Stimulated activated CD4-positive, alpha-beta T cell treated with anti-CD3 and anti-CD28 coated beads, Interleukin-2, amount 100 ng/mL, for 4 hours (primary cell): ENCODE measurements at regions not wholly inside any gene's neighbourhood (a gene's known extent, or its start where the extent isn't known, plus 50 kb on each side); places are given as distances from the start of the nearest gene placed in this dataset.
"Not testable (repeated sequence)": the region's sequence is repeated elsewhere in the genome, so short reads cannot be mapped to it uniquely, and the experiment has no call there.

ENCODE experiments used
- DNase-seq: peaks from one replicate; pipeline ENCODE4 v3.0.0-alpha.2; 2020; ENCODE audit warnings: low read depth

DNA sequence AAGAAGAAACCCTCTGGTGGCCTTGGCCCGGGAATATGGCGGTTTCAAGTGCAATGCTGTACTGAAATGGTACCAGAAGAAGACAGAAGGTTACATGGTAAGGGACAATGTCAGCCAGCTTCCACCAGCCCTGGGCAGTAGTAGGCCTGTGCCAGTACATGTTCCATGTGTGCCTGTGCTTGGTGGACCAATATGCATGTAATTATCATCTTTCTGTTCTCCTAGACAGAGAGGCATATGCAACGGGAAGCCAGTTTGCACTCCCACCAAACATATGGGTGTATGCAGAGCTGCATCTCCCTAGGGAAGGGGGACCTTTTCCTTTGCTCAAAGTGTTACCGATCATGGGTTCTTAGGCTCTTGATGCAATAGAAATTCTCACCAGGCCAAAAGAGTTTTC, 80.9 kb upstream of the ADORA2B start:
- DNase-seq, result not testable (repeated sequence)

DNA sequence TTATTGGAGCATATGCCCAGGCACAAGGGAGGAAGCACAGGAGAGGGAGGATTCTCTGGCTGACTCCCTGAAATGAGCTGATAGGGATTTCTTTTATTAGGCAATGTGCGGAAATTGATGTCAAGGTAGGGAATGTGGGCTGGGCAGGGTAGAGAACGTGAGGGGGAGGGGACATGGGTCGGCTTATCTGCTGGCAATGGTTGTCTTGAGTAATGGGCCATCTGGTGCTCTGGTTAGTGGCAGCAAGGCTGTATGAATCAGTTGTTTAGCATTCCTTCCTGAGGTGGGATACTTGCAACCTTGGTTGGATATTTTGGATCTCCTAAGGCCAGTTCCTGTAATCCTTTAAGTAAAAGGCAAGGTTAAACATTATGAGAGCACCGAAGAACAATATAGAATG, 80.5 kb upstream of the ADORA2B start:
- DNase-seq, result not testable (repeated sequence)

DNA sequence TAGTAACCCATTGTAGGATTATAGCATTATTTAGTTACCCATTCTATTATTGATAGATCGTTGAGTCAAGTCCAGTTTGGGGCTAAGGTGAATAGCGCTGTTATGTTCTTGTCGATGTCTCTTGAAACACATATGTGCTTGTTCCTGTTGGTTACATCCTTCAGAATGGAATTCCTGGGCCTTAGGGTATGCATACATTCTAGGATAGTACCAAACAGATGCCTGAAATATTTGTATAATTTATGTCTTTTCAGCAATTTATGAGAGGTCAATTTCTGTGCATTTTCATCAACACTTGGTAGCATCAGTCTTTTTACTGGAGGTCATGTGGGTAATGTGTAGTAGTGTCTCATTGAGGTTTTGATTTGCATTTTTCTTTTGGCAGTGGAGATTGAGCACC, 78.9 kb upstream of the ADORA2B start:
- DNase-seq, result not testable (repeated sequence)

DNA sequence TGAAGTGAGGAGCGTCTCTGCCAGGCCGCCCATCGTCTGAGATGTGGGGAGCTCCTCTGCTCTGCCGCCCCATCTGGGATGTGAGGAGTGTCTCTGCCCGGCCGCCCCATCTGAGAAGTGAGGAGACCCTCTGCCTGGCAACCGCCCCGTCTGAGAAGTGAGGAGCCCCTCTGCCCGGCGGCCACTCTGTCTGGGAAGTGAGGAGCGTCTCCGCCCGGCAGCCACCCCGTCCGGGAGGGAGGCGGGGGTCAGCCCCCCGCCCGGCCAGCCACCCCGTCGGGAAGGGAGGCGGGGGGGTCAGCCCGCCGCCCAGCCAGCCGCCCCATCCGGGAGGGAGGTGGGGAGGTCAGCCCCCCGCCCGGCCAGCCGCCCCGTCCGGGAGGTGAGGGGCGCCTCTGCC, 77.6 kb upstream of the ADORA2B start:
- DNase-seq, result not testable (repeated sequence)

DNA sequence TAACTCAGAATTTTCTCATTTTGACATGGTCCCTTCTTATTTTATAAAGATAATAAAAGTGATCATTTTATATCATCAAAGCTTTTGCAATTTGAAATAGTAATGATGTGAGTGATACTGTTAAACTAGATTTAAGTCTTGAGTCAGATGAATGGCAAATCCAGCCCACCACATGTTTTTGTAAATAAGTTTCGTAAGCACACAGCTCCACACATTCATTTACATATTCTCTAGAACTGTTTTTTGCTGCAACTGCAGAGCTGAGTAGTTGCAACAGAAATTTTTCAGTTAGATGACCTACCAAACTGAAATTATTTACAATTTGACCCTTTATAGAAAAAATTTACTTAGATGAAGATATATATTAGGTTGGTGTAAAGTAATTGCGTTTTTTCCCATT, 75.1 kb upstream of the ADORA2B start:
- not testable (repeated sequence) for DNase-seq

DNA sequence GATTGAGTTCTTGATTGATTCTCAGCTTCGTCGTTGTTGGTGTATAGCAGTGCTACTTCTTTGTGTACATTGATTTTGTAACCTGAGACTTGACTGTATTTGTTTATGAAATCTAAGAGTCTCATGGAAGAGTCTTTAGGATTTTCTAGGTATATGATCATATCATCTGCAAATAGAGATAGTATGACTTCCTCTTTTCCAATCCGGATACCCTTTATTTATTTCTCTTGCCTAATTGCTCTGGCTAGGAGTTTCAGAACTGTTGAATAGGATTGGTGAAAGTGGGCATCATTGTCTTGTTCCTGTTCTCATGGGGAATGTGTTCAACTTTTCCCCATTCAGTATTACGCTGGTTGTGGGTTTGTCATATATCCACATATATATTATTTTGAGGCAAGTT, 72.3 kb upstream of the ADORA2B start:
- not testable (repeated sequence) for DNase-seq

DNA sequence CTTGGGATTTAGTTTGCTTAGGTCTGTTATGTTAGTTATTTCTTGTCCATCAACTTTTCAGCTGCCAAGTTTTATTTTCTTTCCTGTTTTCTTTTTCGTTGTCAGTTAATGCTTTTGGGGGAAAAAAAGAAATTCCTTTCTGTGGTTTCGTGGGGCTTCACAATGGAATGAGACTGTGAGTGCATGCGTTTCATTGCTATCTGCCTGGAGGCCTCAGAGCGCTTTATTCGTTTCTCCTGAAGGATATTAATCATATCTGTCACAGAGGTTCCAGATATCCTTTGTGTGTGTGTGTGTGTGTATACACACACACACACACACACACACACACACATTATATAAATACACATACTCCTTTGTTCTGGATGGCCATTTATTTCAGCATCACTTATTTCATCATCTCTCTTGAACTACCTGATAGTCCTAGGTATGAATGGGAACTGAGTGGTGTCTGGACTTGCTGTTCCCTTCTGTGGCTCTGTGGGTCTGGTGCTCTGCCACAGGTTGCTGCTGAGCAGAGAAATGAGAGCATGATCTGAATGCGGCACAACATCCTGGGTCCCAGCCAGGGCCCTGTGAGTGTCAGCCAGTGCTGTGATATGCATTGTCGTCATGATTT, 66.9 kb upstream of the ADORA2B start:
- DNase-seq, result not testable (repeated sequence)

DNA sequence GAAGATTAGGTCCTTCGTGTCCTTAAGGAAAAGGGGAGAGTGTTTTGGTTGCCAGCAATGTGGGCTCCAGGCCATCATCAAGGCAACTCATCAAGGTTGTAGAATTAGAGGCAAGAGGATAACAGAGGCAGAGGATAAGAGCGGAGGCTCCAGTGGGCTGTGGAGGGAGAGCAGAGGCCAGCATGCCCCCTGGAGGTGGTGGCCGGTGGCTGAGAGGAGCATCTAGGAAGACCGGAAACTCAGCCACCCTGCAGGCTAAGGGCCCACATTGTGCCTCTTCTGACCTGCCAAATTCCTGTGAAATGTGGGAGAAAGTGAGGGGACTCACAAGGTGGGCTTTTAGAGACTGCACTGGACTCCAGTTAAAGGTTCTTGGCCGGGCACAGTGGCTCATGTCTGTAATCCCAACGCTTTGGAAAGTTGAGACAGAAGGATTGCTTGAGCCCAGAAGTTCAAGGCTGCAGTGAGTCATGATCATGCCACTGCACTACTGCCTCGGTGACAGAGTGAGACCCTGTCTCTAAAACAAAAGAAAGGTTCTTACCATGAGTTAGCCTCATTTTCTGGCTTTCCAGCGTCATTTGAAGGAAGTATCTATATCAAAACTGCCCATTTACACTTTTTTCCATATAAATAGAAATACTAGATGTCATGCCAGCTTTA, 62.7 kb upstream of the ADORA2B start:
- DNase-seq, result no peak

DNA sequence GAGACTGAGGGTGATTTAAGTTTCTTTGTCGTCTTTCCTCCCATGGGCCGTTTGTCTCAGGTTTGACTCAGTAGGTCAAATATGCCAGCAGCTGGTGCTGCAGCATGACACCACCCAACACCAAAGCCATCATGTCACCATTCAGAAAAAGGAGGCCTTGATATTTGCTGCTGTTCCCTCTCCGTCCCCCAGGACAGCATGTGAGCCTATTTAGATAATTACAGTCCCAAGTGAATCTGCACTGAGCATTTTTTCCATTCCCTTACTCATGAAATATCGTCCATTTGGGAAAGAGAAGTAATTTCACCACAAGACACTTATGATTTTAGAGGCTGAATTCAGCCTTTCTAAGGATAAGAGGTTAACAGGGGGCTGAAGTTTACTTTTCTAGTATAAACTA, 62.2 kb upstream of the ADORA2B start:
- DNase-seq, result no peak

DNA sequence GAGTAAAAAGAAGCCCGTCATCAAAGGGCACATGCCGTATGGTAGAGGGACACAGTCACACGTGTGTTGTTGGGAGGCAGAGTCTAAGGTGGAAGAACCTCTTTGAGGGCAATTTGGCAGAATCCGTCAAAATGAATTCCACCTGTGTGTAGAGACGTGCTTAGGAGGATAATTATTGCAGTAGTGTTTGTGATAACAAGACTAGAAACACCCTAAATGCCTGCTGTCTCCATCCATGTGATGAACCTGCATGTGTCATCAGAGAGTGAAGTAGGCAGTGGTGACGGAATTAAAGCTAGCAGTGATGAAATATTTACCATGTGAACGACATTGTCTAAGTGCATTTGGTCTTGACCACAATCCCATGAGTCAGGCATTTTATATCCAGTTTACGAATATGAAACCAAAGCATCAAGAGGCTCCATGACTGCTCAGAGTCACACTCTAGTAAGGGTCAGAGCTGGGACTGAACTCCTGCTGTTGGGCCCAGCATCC, 61.3 kb upstream of the ADORA2B start:
- no peak for DNase-seq

DNA sequence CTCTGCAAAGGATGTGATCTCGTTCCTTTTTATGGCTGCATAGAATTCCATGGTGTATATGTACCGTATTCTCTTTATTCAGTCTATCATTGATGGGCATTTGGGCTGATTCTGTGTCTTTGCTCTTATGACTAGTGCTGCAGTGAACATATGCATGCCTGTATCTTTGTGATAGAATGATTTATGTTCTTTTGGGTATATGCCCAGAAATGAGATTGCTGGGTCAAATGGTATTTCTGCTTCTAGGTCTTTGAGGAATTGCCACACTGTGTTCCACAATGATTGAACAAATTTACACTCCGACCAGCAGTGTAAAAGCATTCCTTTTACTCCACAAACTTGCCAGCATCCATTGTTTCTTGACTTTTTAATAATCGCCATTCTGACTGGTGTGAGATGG, 60.2 kb upstream of the ADORA2B start:
- DNase-seq, result no peak

DNA sequence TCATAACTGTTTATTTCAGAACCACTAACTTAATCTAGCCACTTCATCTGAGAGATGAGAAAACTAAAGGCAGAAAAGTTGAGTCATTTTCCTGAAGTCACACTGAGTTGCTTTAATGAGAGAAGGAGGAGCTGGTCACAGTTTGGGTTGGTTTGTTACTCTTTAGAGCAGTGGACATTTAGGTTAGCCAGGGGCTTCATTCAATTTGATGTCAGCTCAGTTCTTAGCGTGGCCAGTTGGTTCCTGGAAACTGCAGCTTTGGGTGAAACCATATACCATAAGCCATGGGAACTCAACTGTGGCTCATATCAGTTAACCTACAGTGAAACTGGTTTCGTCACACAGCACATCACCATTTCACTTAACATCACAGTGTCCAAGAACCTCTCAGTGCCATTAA, 59.2 kb upstream of the ADORA2B start:
- no peak for DNase-seq

DNA sequence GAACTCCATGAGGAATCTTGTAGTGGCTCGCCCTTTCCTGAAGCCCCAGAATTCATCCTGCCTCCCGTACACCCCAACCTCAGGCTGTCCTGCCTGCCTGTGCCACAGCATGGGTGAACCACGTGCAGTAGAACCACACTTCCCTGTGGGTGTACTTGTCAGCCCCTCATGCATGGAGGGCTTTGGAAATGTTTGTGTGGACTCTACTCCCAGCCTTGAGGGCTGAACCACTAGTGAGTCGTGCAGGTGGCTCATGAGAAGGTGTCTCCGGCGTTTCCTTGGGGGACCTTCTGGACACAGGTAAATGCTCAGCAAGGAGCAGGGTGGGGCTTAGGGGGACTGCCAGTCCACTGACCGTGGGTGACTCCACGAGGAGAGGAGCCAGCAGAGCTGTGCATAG, 58.7 kb upstream of the ADORA2B start:
- no peak for DNase-seq

DNA sequence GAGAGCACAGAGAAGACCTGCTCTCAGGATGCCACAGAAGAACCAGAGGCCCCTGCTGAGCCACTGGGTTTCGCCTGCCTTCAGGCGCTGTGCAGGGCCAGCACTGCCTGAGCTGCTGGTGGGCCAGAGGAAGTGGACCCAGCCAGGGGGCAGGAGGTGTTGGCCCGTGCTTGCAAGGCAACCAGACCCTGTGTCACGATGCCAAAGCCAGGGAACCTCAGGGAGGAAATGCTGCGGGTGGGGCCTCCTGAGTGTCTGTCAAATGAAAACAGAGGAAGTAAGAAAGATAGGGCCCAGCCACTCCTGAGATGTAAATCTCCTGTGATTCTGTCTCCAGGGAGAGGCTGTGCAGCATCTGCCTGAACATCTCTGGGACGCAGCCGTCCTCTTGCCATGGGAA, 58.1 kb upstream of the ADORA2B start:
- DNase-seq, result no peak

DNA sequence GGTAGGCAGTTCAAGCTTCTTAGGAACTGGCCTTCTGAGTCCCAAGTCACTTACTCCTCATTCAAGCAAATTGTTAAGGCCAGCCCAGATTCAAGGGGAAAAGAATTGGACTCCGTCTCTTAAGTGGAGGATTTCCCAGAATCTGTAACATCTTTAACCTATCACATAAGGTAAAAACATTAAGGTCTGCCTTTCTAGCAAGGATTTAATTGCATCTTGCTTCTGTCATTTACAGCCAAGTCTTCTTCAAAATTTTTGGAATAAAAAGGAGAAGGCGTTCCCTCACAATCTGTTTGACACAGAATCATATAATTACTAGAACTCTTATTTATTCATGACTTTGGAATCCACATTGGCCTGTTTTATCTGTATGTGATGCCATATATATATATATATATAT, 56.5 kb upstream of the ADORA2B start:
- no peak for DNase-seq

DNA sequence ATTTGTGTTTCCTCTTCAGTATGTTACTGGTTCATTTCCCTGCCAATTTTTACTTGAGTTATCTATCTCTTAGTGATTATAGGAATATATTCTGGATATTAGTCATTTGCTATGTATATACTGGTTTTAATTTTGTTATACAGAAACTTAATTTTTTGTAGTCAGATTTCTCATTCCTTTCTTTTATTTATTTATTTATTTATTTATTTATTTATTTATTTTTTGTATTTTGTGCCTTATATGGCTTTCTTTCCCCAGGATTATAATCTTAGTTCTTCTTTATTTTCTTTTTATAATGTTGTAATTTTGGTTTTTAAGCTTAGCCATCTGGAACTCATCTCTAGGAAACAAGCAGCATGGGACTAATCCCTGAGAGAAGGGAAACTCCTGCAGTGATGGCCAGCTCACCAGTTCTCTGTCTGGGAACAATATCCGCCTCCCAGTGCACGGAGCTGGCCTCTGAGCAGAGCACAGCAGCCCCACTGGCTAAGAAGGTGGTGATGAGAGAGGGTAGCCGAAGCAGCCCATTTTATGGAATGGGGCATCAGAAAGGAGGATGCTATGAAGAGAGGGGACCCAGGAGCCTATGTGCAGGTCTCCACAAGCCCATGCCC, 54.5 kb upstream of the ADORA2B start:
- no peak for DNase-seq

DNA sequence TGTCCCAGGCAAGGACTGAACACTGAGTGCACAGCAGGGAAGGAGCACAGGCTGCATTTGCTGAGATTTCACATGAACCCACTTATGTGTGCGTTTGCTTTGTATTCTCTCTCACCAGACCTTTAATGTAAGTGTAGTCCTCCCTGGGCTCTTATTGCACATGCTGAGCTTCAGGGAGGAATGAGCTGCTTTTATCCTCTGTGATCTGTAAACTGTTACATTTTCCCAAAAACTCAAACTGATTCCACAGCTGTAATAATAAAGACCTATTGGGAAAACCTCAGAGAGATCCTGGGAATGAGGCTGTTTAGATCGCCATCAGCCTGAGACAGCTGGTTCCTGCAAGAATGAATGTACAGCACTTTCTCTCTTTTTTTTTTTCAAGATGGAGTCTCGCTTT, 53.6 kb upstream of the ADORA2B start:
- DNase-seq, result no peak

DNA sequence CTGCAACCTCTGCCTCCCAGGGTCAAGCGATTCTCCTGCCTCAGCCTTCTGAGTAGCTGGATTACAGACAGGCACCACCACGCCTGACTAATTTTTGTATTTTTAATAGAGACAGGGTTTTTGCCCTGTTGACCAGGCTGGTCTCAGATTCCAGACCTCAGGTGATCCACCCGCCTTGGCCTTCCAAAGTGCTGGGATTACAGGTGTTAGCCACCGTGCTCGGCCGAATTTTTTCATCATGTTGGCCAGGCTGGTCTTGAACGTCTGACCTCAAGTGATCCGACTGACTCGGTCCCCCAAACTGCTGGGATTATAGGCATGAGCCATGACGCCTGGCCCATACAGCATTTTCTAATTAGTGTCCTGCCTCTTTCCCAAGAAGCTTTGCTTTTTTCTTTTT, 52.7 kb upstream of the ADORA2B start:
- DNase-seq, result no peak

DNA sequence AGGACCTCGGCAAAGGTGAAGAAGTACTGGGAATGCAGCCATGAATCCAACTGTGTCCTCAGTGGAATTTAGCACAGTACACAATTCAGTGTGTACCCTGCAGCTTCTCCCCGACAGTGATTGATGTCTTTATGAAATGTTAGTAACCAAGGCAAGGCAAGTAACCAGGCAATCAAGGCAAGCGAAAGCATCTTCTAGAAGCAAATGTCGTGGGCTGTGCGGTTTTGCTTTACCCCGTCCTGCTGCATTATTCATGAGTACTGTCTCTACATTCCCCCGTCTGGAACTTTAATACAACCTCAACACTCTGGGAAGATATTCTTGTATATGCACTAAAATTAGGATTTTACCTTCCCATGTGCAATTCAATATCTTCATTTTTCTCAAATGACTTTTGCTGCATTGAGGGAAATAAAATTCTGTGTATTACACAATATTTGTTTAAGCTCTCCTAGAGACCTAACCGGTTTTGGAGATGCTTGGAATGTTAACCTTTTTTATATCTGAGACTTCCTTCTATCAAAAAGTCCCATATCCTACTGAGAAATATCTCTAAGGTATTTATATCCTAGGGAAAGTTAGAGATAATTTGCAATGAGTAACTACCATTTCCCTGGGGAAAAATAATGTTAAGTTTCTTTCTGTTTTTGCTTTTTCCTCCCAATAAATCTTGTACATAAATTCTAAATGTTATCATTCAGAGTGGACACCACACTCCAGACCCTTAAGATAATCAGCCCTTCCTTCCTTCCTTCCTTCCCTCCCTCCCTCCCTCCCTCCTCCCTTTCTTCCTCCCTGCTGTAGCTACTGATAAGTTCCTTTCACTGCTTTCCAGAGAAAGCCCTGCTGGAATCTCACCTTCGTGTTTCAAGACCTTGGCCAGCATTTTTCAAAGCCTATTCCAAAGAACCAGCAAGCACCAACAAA, 51.9 kb upstream of the ADORA2B start:
- DNase-seq, result no peak

DNA sequence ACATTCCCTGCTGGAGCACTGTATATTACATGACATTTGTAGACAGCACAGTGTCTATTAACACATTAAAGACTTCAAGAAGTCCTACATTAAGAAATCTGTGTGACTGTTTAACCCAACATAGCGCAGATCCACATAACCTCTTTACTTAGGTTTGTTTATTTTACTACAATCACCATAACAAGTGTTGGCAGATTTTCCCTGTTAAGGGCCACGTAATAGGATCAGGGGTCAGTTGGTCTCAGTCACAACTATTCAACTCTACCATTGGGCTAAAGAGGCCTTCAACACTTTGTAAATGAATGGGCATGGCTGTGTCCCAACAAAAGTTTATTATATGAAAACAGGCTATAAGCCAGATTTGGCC, 51.3 kb upstream of the ADORA2B start:
- DNase-seq, result no peak

DNA sequence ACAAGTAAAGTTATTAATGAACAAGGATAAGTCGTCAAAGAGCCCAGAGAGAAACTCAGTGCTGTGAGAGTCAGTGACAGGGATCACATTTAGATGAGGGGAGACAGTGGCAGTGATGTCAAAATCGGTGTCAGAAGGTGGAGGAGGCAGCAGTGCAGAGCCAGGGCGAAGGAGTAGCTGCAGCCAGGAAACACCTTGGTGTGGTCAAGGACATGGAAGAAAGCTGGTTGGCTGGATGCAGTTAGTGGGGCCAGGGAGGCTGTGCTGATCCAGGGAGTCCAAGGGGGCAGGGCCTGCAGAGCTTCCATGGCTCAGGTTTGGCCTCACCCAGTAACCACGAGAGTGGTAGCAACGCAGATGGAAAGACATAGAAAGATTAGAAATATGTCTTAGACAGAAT, 50.7 kb upstream of the ADORA2B start:
- DNase-seq, result no peak

DNA sequence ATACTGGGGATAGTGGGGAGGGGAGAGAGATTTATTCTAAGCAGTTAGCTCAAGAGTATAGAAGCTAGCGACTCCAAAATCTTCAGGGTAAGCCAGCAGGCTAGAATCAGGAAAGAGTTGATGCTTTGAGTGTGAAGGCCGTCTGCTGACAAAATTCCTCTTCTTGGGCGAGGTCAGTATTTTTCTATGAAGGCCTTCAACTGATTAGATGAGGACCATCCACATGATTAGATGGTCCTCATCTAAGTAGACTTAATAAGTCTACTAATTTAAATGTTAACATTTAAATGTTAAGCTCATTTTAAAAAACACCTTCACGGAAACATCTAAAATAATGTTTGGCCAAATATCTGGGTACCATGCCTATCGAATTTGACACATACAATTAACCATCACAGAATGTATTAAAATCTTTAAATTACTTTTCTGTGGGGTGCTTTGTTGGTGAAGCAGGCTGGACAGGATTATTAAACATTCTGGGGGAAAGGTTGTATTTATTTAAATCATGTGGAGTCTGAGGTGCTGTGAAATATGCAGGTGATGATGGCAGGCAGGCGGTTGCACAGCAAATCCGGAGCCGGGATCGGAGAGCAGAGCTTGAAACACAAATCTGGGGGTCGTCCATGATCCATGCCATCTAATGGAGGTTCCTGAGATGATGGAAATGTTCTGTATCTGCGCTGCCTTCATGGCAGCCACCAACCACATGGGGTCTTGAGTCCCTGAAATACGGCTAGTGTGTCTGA, 49.8 kb upstream of the ADORA2B start:
- no peak for DNase-seq
